ENCODE measurements at regions not wholly inside any gene's neighbourhood (a gene's known extent, or its start where the extent isn't known, plus 50 kb on each side); places are given as distances from the start of the nearest gene placed in this dataset.

DNA sequence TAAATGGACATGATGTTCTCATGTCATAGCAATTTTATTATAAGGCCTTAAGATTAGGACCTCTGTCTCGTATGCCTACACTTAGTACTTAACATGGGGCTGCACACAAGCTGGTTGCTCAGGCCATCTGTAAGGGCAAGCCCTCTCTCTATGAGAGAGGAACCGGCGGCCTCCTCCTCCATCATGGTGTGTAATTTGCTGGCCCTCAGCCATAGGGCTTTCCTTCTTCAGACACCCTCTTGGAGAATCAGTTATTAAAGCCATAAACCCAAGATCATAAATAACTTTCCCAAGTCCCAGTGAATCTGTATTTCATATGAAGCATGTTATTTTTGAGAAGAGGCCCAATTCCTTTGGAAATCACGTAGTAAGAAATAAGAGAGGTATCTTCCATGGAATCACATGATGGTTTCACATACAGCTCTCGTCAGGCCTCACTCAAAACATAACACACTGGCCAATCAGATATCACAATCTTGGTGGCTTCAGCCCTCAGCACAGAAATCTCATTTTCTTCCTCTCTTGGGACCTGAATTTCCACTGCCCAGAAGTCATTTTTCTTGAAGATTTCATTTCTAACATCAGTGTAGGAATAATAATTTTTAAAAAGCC lies 92.6 kb downstream of the RDH14 start:
- Mint-ChIP-seq H3K27me3 (peaks cover 16% of the 10 kb centered on the region), H3K4me1 (no peaks in the 10 kb centered on the region), H3K27ac (no peak overlapping the region), H3K4me3 (no peak overlapping the region), H3K9me3 (ENCODE audit: insufficient read depth) (no peaks in the 10 kb centered on the region)
- Histone ChIP-seq H4K20me1 (ENCODE audit: control insufficient read depth, insufficient read depth, low read length, poor library complexity, severe bottlenecking) (no peaks in the 10 kb centered on the region), H3K4me2 (replicated peaks; ENCODE audit: low read depth, low read length, poor library complexity, severe bottlenecking) (no peak overlapping the region), H3K27ac (ENCODE audit: low read length in 2 of 2) (no peak overlapping the region), H3K9ac (ENCODE audit: low read length) (no peak overlapping the region), H3K4me1 (ENCODE audit: control insufficient read depth in 2 of 2, insufficient read depth in 2 of 2, low read length in 2 of 2) (no peaks in the 10 kb centered on the region), H3K27me3 (replicated peaks in 1 of 4; ENCODE audit: control extremely low read depth in 1 of 4, control insufficient read depth in 3 of 4, insufficient read depth in 4 of 4, low read length in 3 of 4) (peaks cover 0 to 3% (median 0%) of the 10 kb centered on the region in 4 experiments), H3K36me3 (replicated peaks in 1 of 2; ENCODE audit: control extremely low read depth in 1 of 2, control insufficient read depth in 1 of 2, extremely low read depth in 1 of 2, insufficient read depth in 2 of 2, low read length in 1 of 2) (no peaks in the 10 kb centered on the region), H3K79me2 (ENCODE audit: control insufficient read depth, insufficient read depth, low read length) (no peaks in the 10 kb centered on the region), H2AFZ (ENCODE audit: insufficient read depth, low read depth, low read length, poor library complexity, severe bottlenecking) (no peak overlapping the region), H3K4me3 (ENCODE audit: control extremely low read depth in 1 of 5, extremely low read depth in 1 of 5, insufficient read depth in 1 of 5, low read depth in 2 of 5, low read length in 4 of 5) (no peak overlapping the region), H3K9me3 (ENCODE audit: control extremely low read depth in 1 of 3, control insufficient read depth in 2 of 3, insufficient read depth in 1 of 3, low read length in 2 of 3) (peaks cover 0 to 6% (median 0%) of the 10 kb centered on the region in 3 donors)
- ATAC-seq (ENCODE audit: low read depth) (no peak), DNase-seq (no peak)
- ChIA-PET POLR2A (no interaction called here), CTCF (no interaction called here)
- 90% methylated on average over 2 of the region's 5 CpGs for WGBS (ENCODE audit: insufficient coverage)
- intact Hi-C loops (cut with micrococcal nuclease): no loop called here
- TF ChIP-seq, protein P1, sequence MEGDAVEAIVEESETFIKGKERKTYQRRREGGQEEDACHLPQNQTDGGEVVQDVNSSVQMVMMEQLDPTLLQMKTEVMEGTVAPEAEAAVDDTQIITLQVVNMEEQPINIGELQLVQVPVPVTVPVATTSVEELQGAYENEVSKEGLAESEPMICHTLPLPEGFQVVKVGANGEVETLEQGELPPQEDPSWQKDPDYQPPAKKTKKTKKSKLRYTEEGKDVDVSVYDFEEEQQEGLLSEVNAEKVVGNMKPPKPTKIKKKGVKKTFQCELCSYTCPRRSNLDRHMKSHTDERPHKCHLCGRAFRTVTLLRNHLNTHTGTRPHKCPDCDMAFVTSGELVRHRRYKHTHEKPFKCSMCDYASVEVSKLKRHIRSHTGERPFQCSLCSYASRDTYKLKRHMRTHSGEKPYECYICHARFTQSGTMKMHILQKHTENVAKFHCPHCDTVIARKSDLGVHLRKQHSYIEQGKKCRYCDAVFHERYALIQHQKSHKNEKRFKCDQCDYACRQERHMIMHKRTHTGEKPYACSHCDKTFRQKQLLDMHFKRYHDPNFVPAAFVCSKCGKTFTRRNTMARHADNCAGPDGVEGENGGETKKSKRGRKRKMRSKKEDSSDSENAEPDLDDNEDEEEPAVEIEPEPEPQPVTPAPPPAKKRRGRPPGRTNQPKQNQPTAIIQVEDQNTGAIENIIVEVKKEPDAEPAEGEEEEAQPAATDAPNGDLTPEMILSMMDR (IDR thresholded peaks at IDR 0.05): no peak
- TF ChIP-seq EZH2 (IDR thresholded peaks at IDR 0.05; ENCODE audit: borderline replicate concordance, insufficient read depth, low read depth, low read length, poor library complexity, severe bottlenecking): no peak

DNA sequence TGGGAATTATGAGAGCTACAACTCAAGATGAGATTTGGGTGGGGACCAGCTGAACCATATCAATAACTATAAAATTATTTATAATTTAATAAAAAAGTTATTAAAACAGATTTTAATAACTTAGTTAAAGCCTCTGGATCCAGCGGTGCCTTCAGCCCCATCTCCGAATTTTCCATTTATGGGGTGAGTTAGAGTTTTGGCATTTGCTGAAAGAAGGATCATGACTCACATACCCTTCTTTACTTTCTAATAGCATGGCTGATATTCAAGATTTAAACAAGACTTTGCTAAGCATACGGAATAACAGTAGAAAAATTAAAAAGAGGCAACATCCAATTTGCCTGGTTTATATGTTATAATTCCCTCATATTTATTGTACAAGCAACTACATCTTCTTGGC lies 94.5 kb downstream of the RDH14 start:
- H3K9me3 Mint-ChIP-seq (ENCODE audit: insufficient read depth): no peaks in the 10 kb centered on the region
- peaks cover 25% of the 10 kb centered on the region for H3K27me3 Mint-ChIP-seq
- Histone ChIP-seq H3K4me1 (ENCODE audit: control insufficient read depth in 2 of 2, insufficient read depth in 2 of 2, low read length in 2 of 2) (no peaks in the 10 kb centered on the region), H3K79me2 (ENCODE audit: control insufficient read depth, insufficient read depth, low read length) (no peaks in the 10 kb centered on the region), H3K9me3 (ENCODE audit: control extremely low read depth in 1 of 3, control insufficient read depth in 2 of 3, insufficient read depth in 1 of 3, low read length in 2 of 3) (peaks cover 0 to 6% (median 0%) of the 10 kb centered on the region in 3 donors), H3K27ac (ENCODE audit: low read length in 2 of 2) (no peak overlapping the region), H3K4me2 (replicated peaks; ENCODE audit: low read depth, low read length, poor library complexity, severe bottlenecking) (no peak overlapping the region), H3K9ac (ENCODE audit: low read length) (no peak overlapping the region), H4K20me1 (ENCODE audit: control insufficient read depth, insufficient read depth, low read length, poor library complexity, severe bottlenecking) (no peaks in the 10 kb centered on the region), H3K4me3 (ENCODE audit: control extremely low read depth in 1 of 5, extremely low read depth in 1 of 5, insufficient read depth in 1 of 5, low read depth in 2 of 5, low read length in 4 of 5) (no peak overlapping the region), H3K36me3 (replicated peaks in 1 of 2; ENCODE audit: control extremely low read depth in 1 of 2, control insufficient read depth in 1 of 2, extremely low read depth in 1 of 2, insufficient read depth in 2 of 2, low read length in 1 of 2) (no peaks in the 10 kb centered on the region), H3K27me3 (replicated peaks in 1 of 4; ENCODE audit: control extremely low read depth in 1 of 4, control insufficient read depth in 3 of 4, insufficient read depth in 4 of 4, low read length in 3 of 4) (peaks cover 0 to 3% (median 0%) of the 10 kb centered on the region in 4 experiments), H2AFZ (ENCODE audit: insufficient read depth, low read depth, low read length, poor library complexity, severe bottlenecking) (no peak overlapping the region)
- no peak for TF ChIP-seq EZH2 (IDR thresholded peaks at IDR 0.05; ENCODE audit: borderline replicate concordance, insufficient read depth, low read depth, low read length, poor library complexity, severe bottlenecking)
- TF ChIP-seq, protein P1 (IDR thresholded peaks at IDR 0.05): no peak
- POLR2A ChIA-PET: no interaction called here
- WGBS (ENCODE audit: insufficient coverage): no CpG with 5 or more reads among the region's 3 CpGs
- ATAC-seq (ENCODE audit: low read depth): no peak
- H3K27ac Mint-ChIP-seq: no peak overlapping the region
- CTCF ChIA-PET: no interaction called here
- intact Hi-C loops (cut with micrococcal nuclease): no loop called here
- H3K4me1 Mint-ChIP-seq: no peaks in the 10 kb centered on the region
- H3K4me3 Mint-ChIP-seq: no peak overlapping the region
- no peak for DNase-seq

Data from B cell (primary cell).